ENCODE measurements at regions not wholly inside any gene's neighbourhood (a gene's known extent, or its start where the extent isn't known, plus 50 kb on each side); places are given as distances from the start of the nearest gene placed in this dataset.

- intact Hi-C loops (cut with micrococcal nuclease) (no loop called here), dilution Hi-C loops (cut with MboI; ENCODE audit: extremely low pct_ligation_motif_present, low sequenced_read_pairs) (no loop called here)
- no peak for TF ChIP-seq FOS (IDR thresholded peaks at IDR 0.05; ENCODE audit: borderline replicate concordance, insufficient read depth, low read length)
- no peak for TF ChIP-seq JUN (IDR thresholded peaks at IDR 0.05; ENCODE audit: borderline replicate concordance, insufficient read depth, insufficient read length, low read depth)
- no peak for TF ChIP-seq GATA2 (IDR thresholded peaks at IDR 0.05; ENCODE audit: insufficient read depth, insufficient read length, low read depth, low read length)
- no peak for TF ChIP-seq MAX (IDR thresholded peaks at IDR 0.05; ENCODE audit: insufficient read depth, insufficient read length)
- no peak for TF ChIP-seq POLR2AphosphoS5 (IDR thresholded peaks at IDR 0.05; ENCODE audit: insufficient read depth, low read depth, low read length)
- no peak for TF ChIP-seq POLR2A (IDR thresholded peaks at IDR 0.05; ENCODE audit: low read depth, low read length)
- TF ChIP-seq CTCF (IDR thresholded peaks at IDR 0.05; ENCODE audit: extremely low read depth in 1 of 2, insufficient read depth in 1 of 2, low read depth in 1 of 2, low read length in 2 of 2): no peak
- no peak for TF ChIP-seq MYC (IDR thresholded peaks at IDR 0.05; ENCODE audit: low read depth, low read length)
- TF ChIP-seq EZH2 (IDR thresholded peaks at IDR 0.05; ENCODE audit: borderline replicate concordance, low read depth, low read length, severe bottlenecking): no peak
Observed at GRCh38 chr5:6029811-6030271, 348.5 kb downstream of the MED10 start.

More at GRCh38 chr5:6029811-6030271, 348.5 kb downstream of the MED10 start:
- no peak for DNase-seq (ENCODE audit: low read depth, low spot score)
- Histone ChIP-seq H3K4me1 (ENCODE audit: control insufficient read depth, extremely low read depth, insufficient read depth, low read length) (no peaks in the 10 kb centered on the region), H3K9me3 (replicated peaks; ENCODE audit: control insufficient read depth, insufficient read depth, low read length) (peaks cover 6% of the 10 kb centered on the region), H3K4me2 (ENCODE audit: insufficient read depth, low read length) (no peak overlapping the region), H3K9ac (replicated peaks; ENCODE audit: extremely low read depth, insufficient read depth, low read length) (no peak overlapping the region), H3K79me2 (ENCODE audit: control insufficient read depth, insufficient read depth, low read length) (no peaks in the 10 kb centered on the region), H3K36me3 (ENCODE audit: control insufficient read depth in 2 of 2, extremely low read depth in 1 of 2, insufficient read depth in 2 of 2, low read length in 2 of 2) (no peaks in the 10 kb centered on the region), H3K4me3 (replicated peaks in 1 of 3; ENCODE audit: insufficient read depth in 1 of 3, low read depth in 1 of 3, low read length in 3 of 3) (no peak overlapping the region), H3K27me3 (ENCODE audit: control insufficient read depth in 2 of 2, insufficient read depth in 2 of 2, low read length in 2 of 2) (no peaks in the 10 kb centered on the region), H2AFZ (ENCODE audit: low read depth, low read length) (no peak overlapping the region), H3K9me1 (replicated peaks; ENCODE audit: control insufficient read depth, extremely low read depth, insufficient read depth, low read length) (no peaks in the 10 kb centered on the region), H3K27ac (ENCODE audit: insufficient read depth, low read depth, low read length) (no peak overlapping the region), H4K20me1 (replicated peaks; ENCODE audit: control insufficient read depth, extremely low read depth, insufficient read depth, low read length) (no peaks in the 10 kb centered on the region)
- ChIA-PET POLR2A (no interaction called here), CTCF (no interaction called here)
- no peak for FAIRE-seq
- BruUV-seq (replicated peaks): no TSS peak
